Stimulated activated CD4-positive, alpha-beta T cell treated with anti-CD3 and anti-CD28 coated beads, Interleukin-2, amount 100 ng/mL, for 24 hours (primary cell): ENCODE measurements at regions not wholly inside any gene's neighbourhood (a gene's known extent, or its start where the extent isn't known, plus 50 kb on each side); places are given as distances from the start of the nearest gene placed in this dataset.

ENCODE experiments used
- DNase-seq, 2 donors: peaks; one replicate each; pipeline ENCODE4 v3.0.0-alpha.2; 2020

DNA sequence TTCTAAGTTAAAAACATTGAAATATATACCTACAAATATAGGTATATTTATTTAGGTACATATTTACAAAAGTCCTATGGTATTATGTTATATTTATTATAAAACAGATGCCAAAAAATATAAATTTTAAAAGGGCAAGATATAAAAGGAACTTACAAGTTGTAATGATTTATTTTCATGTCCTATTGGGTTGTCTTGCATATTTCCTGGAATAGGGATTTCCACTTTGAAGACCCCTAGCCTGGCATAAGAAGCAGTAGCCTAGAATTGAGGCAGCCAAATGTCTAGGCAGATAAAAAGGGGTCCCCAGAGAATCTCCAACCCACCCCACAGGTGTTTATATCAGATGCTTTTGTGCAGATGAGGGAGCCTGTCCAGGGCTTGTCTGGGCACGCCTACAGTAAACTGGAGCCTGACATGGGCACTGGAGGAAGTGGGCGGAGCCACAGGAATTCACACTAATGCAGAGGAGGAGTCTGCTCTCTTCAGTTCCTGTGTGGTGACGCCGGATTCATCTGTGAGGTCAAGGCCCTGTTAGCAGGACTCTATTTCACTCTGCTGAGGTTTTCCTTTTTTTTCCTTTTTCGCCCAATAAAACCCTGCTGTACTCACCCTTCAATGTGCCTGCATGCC lies 1088.9 kb upstream of the PIK3C3 start:
- no peak for DNase-seq

GRCh38 chr18:40864846-40865245 lies 1090.2 kb upstream of the PIK3C3 start:
- DNase-seq, result no peak

GRCh38 chr18:40863801-40864200 lies 1091.2 kb upstream of the PIK3C3 start:
- no peak for DNase-seq

DNA sequence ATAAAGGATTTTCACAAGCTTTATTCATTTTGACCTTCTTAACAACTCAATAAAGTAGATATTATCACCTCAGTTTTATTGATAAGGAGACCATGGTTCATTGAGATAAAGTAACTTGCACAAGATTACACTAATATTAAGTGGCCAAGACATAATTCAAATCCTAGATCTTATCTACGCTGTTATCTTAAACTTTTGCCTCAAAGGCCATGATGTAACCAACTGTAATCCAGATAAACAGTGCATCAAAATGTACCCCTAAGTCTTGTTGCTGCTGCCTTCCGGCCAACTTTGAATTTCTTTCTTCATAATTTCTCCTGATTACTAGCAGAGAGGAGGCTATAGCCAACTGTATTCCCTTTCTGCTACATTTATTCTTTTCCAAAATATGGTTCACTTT lies 1094.8 kb upstream of the PIK3C3 start:
- DNase-seq, result no peak

GRCh38 chr18:40855661-40856060 lies 1099.4 kb upstream of the PIK3C3 start:
- DNase-seq, result no peak

GRCh38 chr18:40852406-40852805 lies 1102.6 kb upstream of the PIK3C3 start:
- DNase-seq, result no peak

GRCh38 chr18:40851014-40851429 lies 1104.0 kb upstream of the PIK3C3 start:
- no peak for DNase-seq

GRCh38 chr18:40849886-40850285 lies 1105.1 kb upstream of the PIK3C3 start:
- DNase-seq, result no peak

DNA sequence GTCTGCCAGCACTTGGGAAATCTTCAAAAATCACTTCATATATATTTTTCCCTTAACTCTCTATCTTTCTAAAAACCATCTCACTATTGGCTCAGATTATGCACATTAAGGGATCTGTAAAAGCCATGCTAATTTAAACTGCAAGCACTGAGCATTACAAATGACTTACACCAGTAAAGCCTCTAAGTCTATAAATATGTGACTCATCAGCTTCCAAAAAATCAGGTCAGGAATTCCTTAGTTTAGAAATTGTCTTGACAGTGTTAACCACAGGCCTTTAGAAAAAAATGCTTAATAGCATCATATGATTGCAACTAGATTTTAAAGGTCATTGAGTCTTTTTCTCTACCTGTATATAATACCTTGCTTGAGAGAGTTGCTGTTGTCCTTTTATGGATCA lies 1113.6 kb upstream of the PIK3C3 start:
- no peak for DNase-seq

GRCh38 chr18:40841063-40841462 lies 1114.0 kb upstream of the PIK3C3 start:
- no peak for DNase-seq

DNA sequence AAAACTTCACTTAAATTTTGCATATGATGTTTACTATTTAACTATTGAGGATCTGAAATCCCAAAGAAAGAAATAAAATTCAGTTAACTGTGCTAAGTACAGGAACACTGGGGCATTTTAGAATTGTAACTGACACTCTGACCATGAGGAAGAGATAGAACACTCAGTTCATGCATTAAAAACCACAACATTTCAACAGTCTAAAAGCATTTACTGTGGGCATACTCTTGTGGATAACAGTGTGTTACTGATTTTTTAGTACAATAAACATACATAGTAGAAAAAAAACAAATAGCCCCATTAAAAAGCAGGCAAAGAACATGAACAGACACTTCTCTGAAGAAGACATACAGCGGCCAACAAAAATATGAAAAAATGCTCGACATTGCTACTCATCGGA lies 1122.7 kb upstream of the PIK3C3 start:
- no peak for DNase-seq

- no peak for DNase-seq
Observed at GRCh38 chr18:40824291-40824690, 1130.7 kb upstream of the PIK3C3 start.

- no peak for DNase-seq
Observed at GRCh38 chr18:40821596-40822243, 1133.3 kb upstream of the PIK3C3 start.

- no peak for DNase-seq
Observed at GRCh38 chr18:40812981-40813515, 1142.0 kb upstream of the PIK3C3 start.

DNA sequence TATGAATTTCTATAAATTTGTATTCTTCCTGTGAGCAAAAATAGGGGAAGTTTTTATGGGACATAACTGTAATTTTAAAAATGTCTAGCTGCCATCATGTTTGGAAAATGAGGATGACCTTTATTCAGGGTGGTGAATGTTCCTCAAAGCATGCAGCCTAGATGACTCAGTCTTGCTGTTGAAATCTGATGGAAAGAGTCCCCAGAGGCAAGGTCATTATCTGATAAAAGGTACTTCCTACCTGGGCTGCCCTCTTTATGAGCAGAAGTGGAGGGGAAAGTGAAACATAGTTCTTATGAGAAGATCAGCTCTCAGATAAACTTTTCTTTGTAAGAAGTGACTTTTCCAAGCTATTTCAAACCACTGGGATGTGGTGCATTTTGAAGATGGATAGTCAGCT lies 1144.7 kb upstream of the PIK3C3 start:
- no peak for DNase-seq

DNA sequence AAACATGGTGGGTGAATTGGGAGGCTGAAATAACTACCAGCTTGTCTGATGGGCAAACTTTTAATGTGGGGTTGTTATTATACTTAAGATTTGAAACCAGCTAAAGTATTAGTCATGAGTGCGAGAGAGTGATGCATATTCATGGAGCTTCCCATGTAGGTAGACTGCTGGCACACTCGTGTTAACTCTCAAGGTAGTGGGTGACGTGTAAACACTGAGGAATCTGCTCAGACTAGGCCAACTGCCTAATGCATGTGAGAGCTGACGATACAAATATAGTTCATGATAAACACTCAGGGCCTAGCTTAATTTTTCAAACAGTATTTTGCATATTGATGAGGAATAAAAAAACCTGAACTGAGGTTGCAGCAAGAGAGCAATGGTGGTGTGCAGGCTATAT lies 1165.7 kb upstream of the PIK3C3 start:
- no peak for DNase-seq

DNA sequence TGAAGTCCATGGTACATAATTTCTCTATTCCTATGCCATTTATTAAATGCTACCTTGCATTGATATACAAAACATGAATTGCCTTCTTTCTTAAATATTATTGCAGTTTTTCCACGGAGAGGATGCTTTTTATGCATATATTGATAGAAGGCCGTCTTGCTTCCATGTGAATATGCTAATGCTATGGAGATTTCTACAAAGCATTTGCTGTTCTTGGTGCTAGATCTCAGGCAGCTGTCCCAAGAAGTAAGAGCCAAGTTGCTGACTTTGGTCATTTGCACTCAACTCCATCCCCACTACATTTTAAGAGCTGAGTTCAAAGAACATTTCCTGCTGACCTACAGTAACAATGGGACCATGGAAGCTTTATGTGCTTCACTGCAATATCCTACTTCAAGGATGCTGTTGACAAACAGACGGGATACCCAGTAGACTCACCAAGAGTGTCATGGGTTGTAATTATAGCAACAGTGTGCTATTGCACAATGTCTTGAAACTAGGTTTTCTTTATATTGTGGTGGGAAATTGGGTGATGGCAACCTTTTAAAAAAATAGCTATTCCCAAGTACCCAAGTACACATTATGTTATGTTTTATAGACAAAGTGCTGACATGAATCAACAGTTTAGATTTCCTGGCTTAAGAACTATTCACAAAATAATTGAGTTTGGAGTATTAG lies 1172.4 kb upstream of the PIK3C3 start:
- no peak for DNase-seq

- DNase-seq, result no peak
Observed at GRCh38 chr18:40769786-40770185, 1185.2 kb upstream of the PIK3C3 start.

DNA sequence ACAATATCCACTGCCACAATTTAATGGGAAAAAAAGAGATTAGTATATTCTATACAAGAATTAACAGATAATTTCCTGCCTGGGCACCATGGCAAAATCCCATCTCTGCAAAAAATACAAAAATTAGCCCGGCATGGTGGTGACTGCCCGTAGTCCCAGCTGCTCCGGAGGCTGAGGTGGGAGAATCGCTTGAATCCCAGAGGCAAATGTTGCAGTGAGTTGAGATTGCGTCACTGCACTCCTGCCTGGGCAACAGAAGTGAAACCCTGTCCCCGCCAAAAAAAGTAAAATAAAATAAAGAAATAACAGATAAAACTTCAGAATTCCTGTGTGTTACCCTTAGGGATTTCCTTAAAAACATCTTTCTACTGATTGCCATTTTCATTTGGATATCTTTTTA lies 1194.8 kb upstream of the PIK3C3 start:
- no peak for DNase-seq

- DNase-seq, result no peak
Observed at GRCh38 chr18:40754477-40754876, 1200.6 kb upstream of the PIK3C3 start.

DNA sequence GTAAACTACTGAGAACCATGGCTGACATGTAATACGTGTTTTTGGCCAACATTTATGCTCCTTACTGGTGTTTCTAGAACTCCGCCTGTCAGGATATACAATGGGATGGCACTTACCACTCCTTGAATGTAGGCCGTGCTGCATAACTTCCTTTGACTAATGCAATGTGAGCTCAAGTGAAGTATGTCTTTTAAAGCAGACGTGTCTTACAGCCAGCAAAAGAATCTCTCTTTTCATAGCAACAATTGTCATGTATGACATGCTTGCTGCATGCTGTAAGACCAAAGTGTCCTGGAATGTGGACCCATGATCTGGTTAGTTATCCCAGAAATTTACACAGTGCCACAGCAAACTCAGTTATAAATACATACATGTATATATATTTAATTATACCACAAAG lies 1202.7 kb upstream of the PIK3C3 start:
- DNase-seq, result no peak

GRCh38 chr18:40751186-40751585 lies 1203.8 kb upstream of the PIK3C3 start:
- no peak for DNase-seq

DNA sequence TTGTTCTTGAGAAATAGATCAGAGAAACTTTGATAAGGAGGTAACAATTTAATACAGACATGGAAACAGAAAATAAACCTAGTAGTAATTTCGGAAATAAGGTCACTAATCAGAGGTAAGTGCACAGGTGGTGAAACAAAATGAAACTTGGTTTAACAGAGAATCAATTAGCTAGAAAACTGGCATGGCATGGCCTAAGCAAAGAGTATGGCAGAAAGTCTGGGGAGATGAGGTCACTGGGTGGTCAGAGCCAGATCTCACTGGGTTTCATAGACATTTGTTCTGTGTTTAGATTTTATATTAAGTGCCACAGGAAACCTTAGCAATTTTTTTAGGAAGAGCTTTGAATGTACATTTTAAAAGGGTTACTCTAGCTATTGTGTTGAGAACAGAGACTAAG lies 1216.0 kb upstream of the PIK3C3 start:
- DNase-seq, result no peak

GRCh38 chr18:40738321-40738880 lies 1216.6 kb upstream of the PIK3C3 start:
- no peak for DNase-seq
